Esophagus (tissue), 2 donors: ENCODE measurements at regions not wholly inside any gene's neighbourhood (a gene's known extent, or its start where the extent isn't known, plus 50 kb on each side); places are given as distances from the start of the nearest gene placed in this dataset.
"Not testable (repeated sequence)": the region's sequence is repeated elsewhere in the genome, so short reads cannot be mapped to it uniquely, and the experiment has no call there.

Experiments used
- H3K27ac ChIP-seq, 2 donors: one replicate each; pipeline ENCODE4 v1.5.1; 2013; ENCODE audit warnings: low read depth in 2 of 2, mild to moderate bottlenecking in 2 of 2, inconsistent platforms in 1 of 2, low read length in 1 of 2, moderate library complexity in 1 of 2
- H3K27me3 ChIP-seq, 2 donors: one replicate each; pipeline ENCODE4 v1.6.1; 2013; ENCODE audit warnings: low read length in 2 of 2, control low read depth in 1 of 2, mild to moderate bottlenecking in 1 of 2; ENCODE audit not compliant: insufficient read depth in 2 of 2, control insufficient read depth in 1 of 2
- H3K36me3 ChIP-seq, 2 donors: one replicate each; pipeline ENCODE4 v1.6.1; 2013; ENCODE audit warnings: low read length in 1 of 2; ENCODE audit not compliant: control insufficient read depth in 2 of 2, insufficient read depth in 2 of 2
- H3K4me1 ChIP-seq, 2 donors: one replicate each; pipeline ENCODE4 v1.6.1; 2013; ENCODE audit warnings: low read length in 1 of 2; ENCODE audit not compliant: control insufficient read depth in 2 of 2, insufficient read depth in 2 of 2
- H3K4me3 ChIP-seq, 2 donors: one replicate each; pipeline ENCODE4 v1.5.1; 2013; ENCODE audit warnings: low read length in 2 of 2, mild to moderate bottlenecking in 2 of 2, low read depth in 1 of 2, moderate library complexity in 1 of 2
- H3K9me3 ChIP-seq, 2 donors: one replicate each; pipeline ENCODE4 v1.6.1; 2013; ENCODE audit warnings: mild to moderate bottlenecking in 2 of 2, low read depth in 1 of 2, low read length in 1 of 2, moderate library complexity in 1 of 2; ENCODE audit not compliant: control insufficient read depth in 2 of 2, insufficient read depth in 1 of 2
- WGBS, 2 donors: extraction: QIAGEN DNeasy Blood & Tissue Kit; methylation state at CpG; one replicate each; pipeline ENCODE4 v1.1.7; 2013; 5-methylcytosine and 5-hydroxymethylcytosine counted together
- donor health status: healthy with polysubstance abuse.
- donor health status: Bipolar disorder and iron deficiency.

GRCh38 chr7:81185072-81185471 is 266.2 kb upstream of the SEMA3C start:
- H3K4me1 ChIP-seq: peaks cover 0 to 5% of the 10 kb centered on the region in 2 donors
- H3K36me3 ChIP-seq: no peaks in the 10 kb centered on the region
- H3K27ac ChIP-seq: no peak overlapping the region
- H3K9me3 ChIP-seq: peaks cover 0 to 2% of the 10 kb centered on the region in 2 donors
- H3K27me3 ChIP-seq: no peaks in the 10 kb centered on the region
- H3K4me3 ChIP-seq: no peak overlapping the region

GRCh38 chr7:81183326-81183725 is 264.5 kb upstream of the SEMA3C start:
- WGBS, 2 donors: 73 to 80% methylated on average over 2 of the region's 2 CpGs

GRCh38 chr7:81182056-81182455 is 263.2 kb upstream of the SEMA3C start:
- H3K9me3 ChIP-seq, H3K4me1 ChIP-seq, H3K27ac ChIP-seq, H3K4me3 ChIP-seq, H3K36me3 ChIP-seq, H3K27me3 ChIP-seq: not testable (repeated sequence)
- 73 to 85% methylated on average over 10 of the region's 10 CpGs for WGBS, 2 donors

More at GRCh38 chr7:81183326-81183725, 264.5 kb upstream of the SEMA3C start:
- Histone ChIP-seq H3K27ac (no peak overlapping the region), H3K4me3 (no peak overlapping the region), H3K9me3 (peaks cover 0 to 2% of the 10 kb centered on the region in 2 donors), H3K27me3 (no peaks in the 10 kb centered on the region), H3K36me3 (no peaks in the 10 kb centered on the region), H3K4me1 (peaks cover 0 to 5% of the 10 kb centered on the region in 2 donors)

- Histone ChIP-seq H3K27me3 (no peaks in the 10 kb centered on the region), H3K36me3 (no peaks in the 10 kb centered on the region), H3K4me1 (peaks cover 0 to 5% of the 10 kb centered on the region in 2 donors), H3K9me3 (peaks cover 0 to 2% of the 10 kb centered on the region in 2 donors), H3K27ac (no peak overlapping the region), H3K4me3 (no peak overlapping the region)
Observed at GRCh38 chr7:81181066-81181465, 262.2 kb upstream of the SEMA3C start.

- no peak overlapping the region for H3K27ac ChIP-seq
- no peaks in the 10 kb centered on the region for H3K36me3 ChIP-seq
- no peak overlapping the region for H3K4me3 ChIP-seq
- peaks cover 0 to 5% of the 10 kb centered on the region in 2 donors for H3K4me1 ChIP-seq
- WGBS, 2 donors: 89 to 96% methylated on average over 2 of the region's 2 CpGs
- H3K9me3 ChIP-seq: peaks cover 0 to 2% of the 10 kb centered on the region in 2 donors
- no peaks in the 10 kb centered on the region for H3K27me3 ChIP-seq
Observed at GRCh38 chr7:81180573-81180972, 261.7 kb upstream of the SEMA3C start.

- Histone ChIP-seq H3K4me3 (no peak overlapping the region), H3K27me3 (no peaks in the 10 kb centered on the region), H3K36me3 (no peaks in the 10 kb centered on the region), H3K27ac (no peak overlapping the region), H3K4me1 (no peaks in the 10 kb centered on the region), H3K9me3 (no peaks in the 10 kb centered on the region)
- 51 to 65% methylated on average over 6 of the region's 6 CpGs for WGBS, 2 donors
Observed at GRCh38 chr7:81175275-81175940, 256.6 kb upstream of the SEMA3C start.

GRCh38 chr7:81173766-81174281 is 255.0 kb upstream of the SEMA3C start:
- H3K4me1 ChIP-seq: no peaks in the 10 kb centered on the region
- 31 to 45% methylated on average over 7 of the region's 7 CpGs for WGBS, 2 donors
- no peak overlapping the region for H3K4me3 ChIP-seq
- H3K27ac ChIP-seq: no peak overlapping the region
- H3K36me3 ChIP-seq: no peaks in the 10 kb centered on the region
- H3K27me3 ChIP-seq: no peaks in the 10 kb centered on the region
- no peaks in the 10 kb centered on the region for H3K9me3 ChIP-seq

GRCh38 chr7:81170291-81170690 is 251.4 kb upstream of the SEMA3C start:
- Histone ChIP-seq H3K27ac (no peak overlapping the region), H3K4me3 (no peak overlapping the region), H3K4me1 (no peaks in the 10 kb centered on the region), H3K9me3 (no peaks in the 10 kb centered on the region), H3K36me3 (no peaks in the 10 kb centered on the region), H3K27me3 (no peaks in the 10 kb centered on the region)
- WGBS, 2 donors: 86 to 88% methylated on average over 3 of the region's 3 CpGs

- H3K4me1 ChIP-seq: no peaks in the 10 kb centered on the region
- no peaks in the 10 kb centered on the region for H3K27me3 ChIP-seq
- no peak overlapping the region for H3K27ac ChIP-seq
- H3K9me3 ChIP-seq: no peaks in the 10 kb centered on the region
- no peak overlapping the region for H3K4me3 ChIP-seq
- H3K36me3 ChIP-seq: no peaks in the 10 kb centered on the region
- WGBS, 2 donors: 87 to 90% methylated on average over 1 of the region's 1 CpG
Observed at GRCh38 chr7:81167934-81168333, 249.1 kb upstream of the SEMA3C start.

GRCh38 chr7:81165070-81165469 is 246.2 kb upstream of the SEMA3C start:
- Histone ChIP-seq H3K36me3 (no peaks in the 10 kb centered on the region), H3K9me3 (no peaks in the 10 kb centered on the region), H3K4me3 (no peak overlapping the region), H3K27ac (no peak overlapping the region), H3K4me1 (no peaks in the 10 kb centered on the region), H3K27me3 (no peaks in the 10 kb centered on the region)
- WGBS, 2 donors: 82 to 84% methylated on average over 4 of the region's 4 CpGs
